HG03064 (cell line): ENCODE measurements at regions not wholly inside any gene's neighbourhood (a gene's known extent, or its start where the extent isn't known, plus 50 kb on each side); places are given as distances from the start of the nearest gene placed in this dataset.

Experiments used
- ATAC-seq: cut with Tn5 transposase; IDR thresholded peaks from one replicate; pipeline ENCODE4 v1.9.1; 2021; ENCODE audit warnings: low read depth; ENCODE audit not compliant: unreplicated experiment

- no peak for ATAC-seq
These were observed 142.9 kb upstream of the FIGN start for GRCh38 chr2:163878718-163879117.

GRCh38 chr2:163877316-163877715 lies 141.5 kb upstream of the FIGN start:
- ATAC-seq: no peak

- no peak for ATAC-seq
These were observed 127.3 kb upstream of the FIGN start for GRCh38 chr2:163863073-163863472.

GRCh38 chr2:163859951-163860350 lies 124.1 kb upstream of the FIGN start:
- no peak for ATAC-seq

- ATAC-seq: no peak
These were observed 121.1 kb upstream of the FIGN start for GRCh38 chr2:163856941-163857340.

GRCh38 chr2:163852616-163853015 lies 116.8 kb upstream of the FIGN start:
- no peak for ATAC-seq

- ATAC-seq: no peak
These were observed 114.1 kb upstream of the FIGN start for GRCh38 chr2:163849756-163850435.

- no peak for ATAC-seq
These were observed 103.1 kb upstream of the FIGN start for GRCh38 chr2:163838890-163839289.

GRCh38 chr2:163836167-163836566 lies 100.4 kb upstream of the FIGN start:
- no peak for ATAC-seq

GRCh38 chr2:163834841-163835240 lies 99.0 kb upstream of the FIGN start:
- no peak for ATAC-seq

GRCh38 chr2:163834221-163834620 lies 98.4 kb upstream of the FIGN start:
- no peak for ATAC-seq

GRCh38 chr2:163828771-163829170 lies 93.0 kb upstream of the FIGN start:
- ATAC-seq: no peak

- ATAC-seq: no peak
These were observed 86.2 kb upstream of the FIGN start for GRCh38 chr2:163822033-163822432.

- no peak for ATAC-seq
These were observed 77.2 kb upstream of the FIGN start for GRCh38 chr2:163812926-163813520.

GRCh38 chr2:163808406-163808805 lies 72.6 kb upstream of the FIGN start:
- ATAC-seq: no peak

- no peak for ATAC-seq
These were observed 66.5 kb upstream of the FIGN start for GRCh38 chr2:163802284-163802683.

GRCh38 chr2:163801486-163801885 lies 65.7 kb upstream of the FIGN start:
- no peak for ATAC-seq

GRCh38 chr2:163800951-163801381 lies 65.2 kb upstream of the FIGN start:
- no peak for ATAC-seq

GRCh38 chr2:163799807-163800206 lies 64.0 kb upstream of the FIGN start:
- ATAC-seq: no peak

- ATAC-seq: no peak
These were observed 58.8 kb upstream of the FIGN start for GRCh38 chr2:163794635-163795034.
